GM19328 (cell line): ENCODE measurements at regions not wholly inside any gene's neighbourhood (a gene's known extent, or its start where the extent isn't known, plus 50 kb on each side); places are given as distances from the start of the nearest gene placed in this dataset.

ENCODE experiments used
- ATAC-seq: cut with Tn5 transposase; IDR thresholded peaks from one replicate; pipeline ENCODE4 v1.9.1; 2021; ENCODE audit warnings: mild to moderate bottlenecking, moderate library complexity; ENCODE audit not compliant: unreplicated experiment

DNA sequence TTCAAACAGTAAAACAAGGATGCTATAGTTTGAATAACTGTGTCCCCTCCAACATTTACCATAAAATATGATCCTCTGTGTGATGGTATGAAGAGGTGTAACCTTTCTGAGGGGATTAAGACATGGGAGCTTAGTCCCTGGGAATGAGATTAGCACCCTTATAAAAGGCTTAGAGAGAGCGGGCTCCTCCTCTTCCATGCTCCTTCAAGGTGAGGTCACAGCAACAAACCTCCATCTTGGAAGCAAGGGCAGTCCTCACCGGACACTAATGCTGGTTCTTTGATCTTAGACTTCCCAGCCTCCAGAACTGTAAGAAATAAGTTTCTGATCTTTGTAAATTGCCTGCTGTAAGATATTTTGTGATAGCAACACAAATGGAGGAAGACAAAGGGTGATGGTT lies 700.3 kb downstream of the TMEM182 start:
- ATAC-seq, result no peak

DNA sequence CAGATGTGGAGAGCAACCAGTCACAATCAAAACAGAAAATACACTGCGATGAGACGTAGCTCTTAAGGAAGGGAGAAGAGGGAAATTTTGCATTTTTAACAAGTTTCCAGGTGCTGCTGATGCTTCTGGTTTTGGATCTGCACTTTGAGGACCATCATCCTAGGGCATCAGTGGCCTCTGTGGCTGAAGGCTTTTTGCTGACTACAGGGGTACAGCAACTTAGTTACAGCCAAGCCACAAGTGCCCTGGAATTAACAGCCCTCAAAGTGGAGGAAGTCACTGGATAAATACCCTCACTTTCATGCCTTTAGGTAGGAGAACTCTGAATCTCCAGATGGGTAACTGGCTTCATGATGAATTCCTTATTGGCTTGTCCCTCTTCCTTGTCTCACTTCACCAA lies 700.9 kb downstream of the TMEM182 start:
- ATAC-seq, result no peak

DNA sequence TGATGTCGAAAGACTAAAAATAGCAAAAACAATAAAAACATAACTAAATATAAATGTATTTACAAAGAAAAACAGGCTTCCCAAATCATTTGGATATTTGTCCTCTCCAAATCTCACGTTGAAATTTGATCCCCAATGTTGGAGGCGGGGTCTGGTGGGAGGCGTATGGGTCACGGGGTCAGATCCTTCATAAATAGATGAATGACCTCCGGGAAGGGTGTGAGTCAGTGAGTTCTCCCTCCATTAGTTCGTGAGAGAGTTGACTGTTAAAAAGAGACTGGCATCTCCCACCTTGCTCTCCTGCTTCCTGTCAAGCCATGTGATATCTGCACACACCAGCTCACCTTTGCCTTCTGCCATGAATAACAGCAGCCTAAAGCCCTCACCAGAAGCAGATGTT lies 703.0 kb downstream of the TMEM182 start:
- no peak for ATAC-seq

DNA sequence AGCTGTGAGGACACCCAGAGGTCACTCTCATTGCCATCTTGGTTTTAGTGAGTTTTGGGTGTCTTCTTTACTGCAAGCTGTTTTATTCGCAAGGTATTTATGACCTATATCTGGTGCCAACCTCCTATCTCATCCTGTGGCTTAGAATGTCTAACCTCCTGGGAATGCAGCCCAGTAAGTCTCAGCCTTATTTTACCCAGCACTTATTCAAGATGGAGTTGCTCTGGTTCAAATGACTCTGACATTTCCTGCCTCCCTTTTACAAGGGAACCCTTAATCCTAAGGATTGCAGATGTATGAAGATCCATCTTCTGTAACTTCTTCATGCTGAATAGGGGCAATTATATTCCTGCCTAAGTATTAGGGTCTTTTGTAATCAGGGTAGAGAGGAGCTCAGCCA lies 708.0 kb downstream of the TMEM182 start:
- no peak for ATAC-seq

DNA sequence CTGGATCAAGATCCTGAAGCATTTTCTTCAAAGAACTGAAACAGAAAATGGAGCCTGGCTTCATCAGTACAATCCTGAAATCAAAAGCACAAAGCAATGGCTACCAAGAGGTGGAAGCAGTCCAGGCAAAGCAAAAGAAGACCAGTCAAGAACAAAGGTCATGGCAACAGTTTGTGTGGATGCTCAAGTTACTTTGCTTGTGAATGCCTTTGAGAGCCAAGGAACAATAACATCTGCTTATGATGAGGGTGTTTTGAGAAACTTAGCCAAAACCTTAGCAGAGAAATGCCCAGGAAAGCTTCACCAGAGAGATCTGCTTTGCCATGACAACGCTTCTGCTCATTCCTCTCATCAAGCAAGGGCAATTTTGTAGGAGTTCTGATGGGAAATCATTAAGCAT lies 723.1 kb downstream of the TMEM182 start:
- ATAC-seq, result no peak

DNA sequence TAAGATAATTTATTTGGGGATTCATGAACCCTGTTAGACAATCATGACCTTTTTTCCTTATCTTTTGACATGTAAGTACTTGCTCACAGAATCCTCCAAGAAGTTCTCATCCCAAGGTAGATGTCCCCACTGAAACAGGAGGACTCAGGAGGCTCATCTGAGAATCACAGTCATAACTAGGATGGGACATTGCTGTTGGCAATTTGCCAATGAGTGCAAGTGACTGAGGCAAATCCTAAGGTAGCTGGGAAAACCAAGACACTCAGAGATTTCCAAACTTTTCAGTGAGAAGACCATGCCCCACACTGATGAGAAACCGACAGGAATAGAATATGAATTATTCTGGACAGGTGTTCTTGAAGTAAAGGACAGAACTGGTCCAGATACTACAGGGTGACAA lies 735.0 kb downstream of the TMEM182 start:
- ATAC-seq, result no peak

DNA sequence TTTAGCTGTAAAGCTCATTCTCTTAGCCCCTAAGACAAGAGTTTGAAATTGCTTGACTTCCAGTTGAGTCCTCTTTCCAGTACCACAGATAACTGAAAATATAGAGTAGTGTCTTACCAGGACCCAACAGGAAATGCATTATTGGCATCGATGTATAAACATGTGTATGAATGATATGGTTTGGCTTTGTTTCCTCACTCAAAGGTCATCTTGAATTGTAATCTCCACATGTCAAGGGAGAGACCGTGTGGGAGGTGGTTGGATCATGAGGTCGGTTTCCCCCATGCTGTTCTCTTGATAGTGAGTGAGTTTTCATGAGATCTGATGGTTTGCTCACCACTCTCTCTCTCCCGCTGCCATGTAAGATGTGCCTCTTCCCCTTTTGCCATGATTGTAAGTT lies 745.0 kb downstream of the TMEM182 start:
- ATAC-seq, result no peak

DNA sequence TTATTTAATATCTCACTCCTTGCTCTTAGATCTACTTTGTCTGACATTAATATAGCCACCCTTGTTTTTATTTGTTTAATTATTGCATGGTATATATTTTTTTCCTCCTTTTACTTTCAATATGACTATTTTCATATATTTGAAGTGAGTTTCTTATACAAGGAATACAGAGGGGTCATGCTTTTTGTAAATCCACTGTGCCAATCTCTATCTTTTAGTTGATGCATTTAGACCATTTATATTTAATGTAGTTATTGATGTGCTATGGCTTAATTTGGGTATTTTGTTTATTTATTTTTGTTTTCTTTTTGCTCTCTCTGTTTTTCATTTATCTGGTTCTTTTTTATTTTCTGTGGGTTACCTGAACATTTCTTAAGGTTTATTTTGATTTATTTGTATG lies 750.6 kb downstream of the TMEM182 start:
- ATAC-seq, result no peak

DNA sequence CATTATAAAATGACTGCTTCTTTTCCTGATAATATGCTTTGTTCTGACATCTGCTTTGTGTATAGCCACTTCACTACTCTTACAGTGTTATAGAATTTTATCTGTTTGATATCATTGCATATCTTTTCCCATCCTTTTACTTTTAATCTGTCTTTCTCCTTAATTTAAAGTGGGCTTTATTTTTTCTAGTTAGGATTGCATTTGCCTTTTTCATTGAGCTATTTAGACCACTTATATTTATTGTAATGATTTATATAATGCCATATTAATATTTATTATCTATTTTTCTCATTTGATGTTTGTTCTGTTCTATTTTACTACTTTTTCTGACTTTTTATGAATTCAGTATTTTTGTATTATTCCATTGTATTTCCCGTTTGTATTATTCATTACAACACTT lies 758.7 kb downstream of the TMEM182 start:
- no peak for ATAC-seq

DNA sequence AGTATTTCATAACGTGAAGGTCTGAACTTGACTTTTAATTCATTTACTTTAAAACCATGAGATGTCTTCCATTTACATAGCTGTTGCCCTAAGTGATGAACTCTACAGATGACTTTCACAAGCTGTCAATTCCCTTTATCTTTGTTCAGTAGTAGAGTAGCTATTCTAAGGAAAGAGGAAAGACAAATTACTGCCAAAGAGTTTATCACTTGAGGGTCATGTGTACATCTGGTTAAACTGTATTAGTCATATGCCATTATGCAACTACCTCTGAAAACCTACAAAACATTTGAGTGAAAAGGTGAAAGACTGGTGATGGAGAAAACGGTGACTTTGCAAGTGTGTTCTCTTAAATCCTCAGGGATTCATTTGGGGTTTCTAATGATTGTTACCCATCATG lies 763.9 kb downstream of the TMEM182 start:
- ATAC-seq, result no peak

DNA sequence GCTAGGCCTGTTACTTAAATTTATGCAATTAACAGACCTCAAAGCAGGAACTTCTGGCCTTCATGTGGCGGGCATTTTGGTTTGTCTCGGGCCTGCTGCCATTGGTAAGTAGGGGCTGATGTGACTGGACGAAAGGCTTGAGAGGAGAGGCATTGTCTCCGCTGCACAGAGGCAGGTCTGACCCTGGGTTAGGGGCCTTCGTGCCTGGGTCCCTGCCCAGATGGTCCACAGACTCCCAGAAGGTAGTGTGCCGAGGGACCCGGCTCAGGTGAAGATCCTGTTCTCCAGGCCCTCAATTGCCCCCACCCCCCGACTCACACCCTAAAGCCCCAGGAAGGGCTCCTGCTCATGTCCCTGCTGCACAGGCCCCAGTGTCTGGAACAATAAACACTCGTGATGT lies 764.9 kb downstream of the TMEM182 start:
- ATAC-seq, result no peak

DNA sequence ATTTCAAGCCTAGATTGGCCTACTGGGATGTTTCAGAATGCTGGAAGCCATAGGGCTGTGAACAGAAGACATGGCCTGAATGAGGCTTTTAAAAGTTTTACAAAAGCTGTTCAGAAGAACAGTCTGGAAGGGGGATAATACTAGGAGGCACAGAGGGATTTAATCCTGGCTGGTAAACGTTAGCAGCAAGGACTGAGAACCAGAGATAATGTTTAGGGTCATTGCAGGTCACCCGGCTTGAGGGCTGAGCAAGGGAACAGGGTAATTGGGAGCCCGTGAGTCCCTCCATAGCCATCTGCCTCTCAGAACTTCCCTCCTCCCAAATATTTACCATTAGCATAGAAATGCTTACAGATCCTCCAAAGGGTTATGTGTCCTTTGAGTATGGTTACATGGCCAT lies 765.4 kb downstream of the TMEM182 start:
- ATAC-seq, result no peak

DNA sequence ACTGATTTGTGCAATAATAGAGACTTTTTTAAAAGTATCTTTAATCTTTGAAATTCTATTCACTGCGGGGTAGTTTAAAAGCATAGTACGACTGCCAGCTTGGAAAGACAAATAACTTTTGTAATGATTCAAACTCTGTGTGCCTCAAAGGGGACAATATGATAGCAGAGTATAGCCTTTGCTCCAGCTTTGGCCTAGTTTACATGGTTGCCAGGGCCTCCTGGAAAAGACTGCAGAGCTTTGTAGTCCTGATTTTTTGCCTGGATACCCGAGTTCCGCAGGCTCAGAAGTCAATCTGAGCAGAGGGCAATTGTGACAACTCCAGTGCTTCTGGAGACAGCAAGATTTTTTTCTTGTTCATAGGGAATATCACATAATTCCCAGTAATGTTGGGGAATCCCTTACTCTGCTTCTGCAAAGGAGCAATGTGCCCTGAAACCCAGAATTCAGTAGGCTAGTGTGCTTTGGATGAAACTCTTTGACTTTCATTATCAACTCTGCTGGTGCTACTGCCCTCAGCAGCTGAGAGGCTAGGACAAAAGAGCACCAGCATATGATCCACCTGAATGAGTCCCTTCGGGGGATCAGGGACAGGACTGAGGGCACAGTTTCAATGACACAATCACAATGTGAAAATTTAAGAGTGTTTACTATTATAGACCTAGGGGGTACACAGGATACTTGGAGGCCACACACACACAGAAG lies 768.1 kb downstream of the TMEM182 start:
- ATAC-seq, result no peak

DNA sequence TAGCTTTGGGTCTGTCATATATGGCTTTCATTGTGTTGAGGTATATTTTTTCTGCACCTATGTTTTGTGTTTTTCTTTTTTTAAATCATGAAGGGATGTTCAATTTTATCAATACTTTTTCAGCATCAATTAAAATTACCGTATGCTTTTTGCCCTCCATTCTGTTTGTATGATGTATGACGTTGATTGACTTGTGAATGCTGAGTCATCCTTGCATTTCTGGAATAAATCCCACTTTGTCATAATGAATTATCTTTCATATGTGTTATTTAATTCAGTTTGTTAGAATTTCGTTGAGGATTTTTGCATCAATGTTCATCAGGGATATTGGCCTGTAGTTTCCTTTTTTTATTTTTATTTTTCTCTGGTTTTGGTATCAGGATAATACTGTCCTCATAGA lies 790.9 kb downstream of the TMEM182 start:
- no peak for ATAC-seq

DNA sequence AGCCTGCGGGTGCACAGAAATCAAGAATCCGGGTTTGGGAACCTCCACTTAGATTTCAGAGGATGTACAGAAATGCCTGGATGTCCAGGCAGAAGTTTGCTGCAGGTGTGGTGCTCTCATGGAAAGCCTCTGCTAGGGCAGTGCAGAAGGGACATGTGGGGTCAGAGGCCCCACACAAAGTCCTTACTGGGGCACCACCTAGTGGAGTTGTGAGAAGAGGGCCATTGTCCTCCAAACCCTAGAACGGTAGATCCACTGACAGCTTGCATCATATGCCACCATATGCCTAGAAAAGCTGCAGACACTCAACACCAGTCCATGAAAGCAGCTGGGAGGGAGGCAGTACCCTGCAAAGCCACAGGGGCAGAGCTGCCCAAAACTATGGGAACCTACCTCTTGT lies 833.0 kb downstream of the TMEM182 start:
- ATAC-seq, result no peak

DNA sequence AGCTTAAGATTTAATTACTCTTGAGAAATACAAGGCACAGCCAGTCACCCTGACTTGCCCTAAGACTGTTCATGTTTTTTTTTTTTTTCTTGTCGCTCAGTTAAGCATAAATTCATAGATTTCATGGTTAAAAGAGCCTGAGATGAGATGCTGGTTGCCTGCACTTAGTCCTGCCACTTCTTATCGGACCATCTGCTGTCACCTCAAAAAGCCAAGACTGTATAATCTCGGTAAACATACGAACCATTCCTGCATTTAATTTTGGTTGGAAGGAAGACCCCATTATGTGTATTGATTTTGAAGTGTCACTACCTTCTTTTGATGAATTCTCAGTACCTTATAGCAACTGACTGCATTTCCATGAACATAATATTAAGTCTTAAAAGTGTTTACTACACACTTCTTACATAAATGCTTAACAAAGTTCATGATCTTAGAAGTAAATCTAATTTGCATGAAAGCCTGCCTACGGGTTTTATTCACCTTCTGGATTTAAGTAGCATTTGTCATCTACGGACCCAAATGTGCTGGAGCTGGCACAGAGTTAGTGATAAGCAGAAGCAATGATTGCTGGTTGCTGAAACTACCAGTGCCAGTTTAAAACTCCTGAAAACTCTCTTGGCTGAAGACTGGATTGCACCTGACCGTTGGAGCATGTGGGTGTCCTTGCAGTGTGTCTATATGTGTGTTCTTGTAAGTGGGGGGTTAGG lies 843.4 kb downstream of the TMEM182 start:
- no peak for ATAC-seq

DNA sequence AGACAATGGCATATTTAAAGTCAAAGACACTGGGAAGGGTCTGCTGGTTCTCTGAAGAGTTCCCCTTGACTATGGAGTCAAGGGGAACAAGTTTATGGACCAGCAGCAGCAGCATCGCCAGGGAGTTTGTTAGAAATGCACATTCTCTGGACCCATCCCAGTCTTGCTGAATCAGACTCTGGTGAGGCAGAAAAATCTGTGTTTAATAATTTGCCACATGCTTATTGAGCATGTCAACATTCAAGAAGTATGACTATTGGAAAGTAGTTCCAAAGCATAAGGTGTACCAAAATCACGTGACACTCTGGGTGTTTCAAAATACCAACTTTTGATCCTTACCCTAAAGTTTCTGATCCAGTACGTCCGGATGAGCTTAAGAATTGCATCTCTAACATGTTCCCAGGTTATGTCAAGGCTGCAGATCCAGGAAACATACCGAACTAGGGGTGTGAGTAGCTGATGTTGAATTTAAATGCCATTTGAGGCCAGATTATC lies 853.8 kb downstream of the TMEM182 start:
- no peak for ATAC-seq

DNA sequence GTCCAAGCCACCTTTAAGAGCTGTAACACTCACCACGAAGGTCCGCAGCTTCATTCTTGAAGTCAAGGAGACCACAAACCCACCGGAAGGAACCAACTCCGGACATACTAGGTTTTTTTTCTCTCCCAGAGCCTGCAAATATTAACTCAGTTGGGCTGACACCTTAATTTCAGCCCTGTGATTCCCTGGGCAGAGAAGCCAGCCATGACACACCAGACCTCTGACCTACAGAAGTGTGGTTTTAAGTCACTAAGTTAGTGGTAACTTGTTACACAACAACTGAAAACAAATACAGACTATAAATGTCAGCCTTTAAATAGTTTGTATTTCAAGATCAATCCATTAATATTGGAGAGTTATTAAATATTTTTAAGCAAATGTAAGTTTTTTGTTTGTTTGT lies 855.1 kb downstream of the TMEM182 start:
- ATAC-seq, result no peak

DNA sequence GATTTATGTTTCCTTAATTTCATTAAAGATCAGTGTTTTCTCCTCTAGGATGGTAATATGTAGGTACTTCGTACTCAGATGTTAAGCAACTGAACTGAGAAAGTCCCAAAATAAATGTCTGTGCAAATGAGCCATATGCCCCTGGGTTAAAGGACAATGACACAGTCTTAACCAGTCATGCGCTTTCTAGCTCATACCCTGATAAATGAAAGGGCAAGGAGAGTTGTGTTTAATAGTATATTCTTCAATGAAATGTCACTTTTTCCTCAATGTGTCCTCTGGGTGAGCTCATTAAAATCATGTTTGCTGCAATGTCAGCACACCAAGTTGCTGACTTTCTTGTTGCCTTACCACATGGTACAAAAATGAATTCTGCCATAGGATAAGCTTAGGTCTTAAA lies 856.3 kb downstream of the TMEM182 start:
- no peak for ATAC-seq

DNA sequence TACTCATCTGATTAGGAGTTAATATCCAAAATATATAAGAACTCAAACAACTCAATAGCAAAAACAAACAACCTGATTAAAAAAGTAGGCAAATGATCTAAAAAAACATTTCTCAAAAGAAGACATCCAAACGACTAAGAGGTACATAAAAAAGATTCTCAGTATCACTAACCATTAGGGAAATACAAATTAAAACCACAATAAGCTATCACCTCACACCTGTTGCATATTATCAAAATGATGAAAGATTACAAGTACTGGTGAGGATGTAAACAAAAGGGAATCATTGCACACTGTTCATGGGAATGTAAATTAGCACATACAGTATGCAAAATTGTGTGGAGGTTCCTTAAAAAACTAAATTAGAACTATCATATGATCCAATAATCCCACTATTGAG lies 865.5 kb downstream of the TMEM182 start:
- no peak for ATAC-seq

DNA sequence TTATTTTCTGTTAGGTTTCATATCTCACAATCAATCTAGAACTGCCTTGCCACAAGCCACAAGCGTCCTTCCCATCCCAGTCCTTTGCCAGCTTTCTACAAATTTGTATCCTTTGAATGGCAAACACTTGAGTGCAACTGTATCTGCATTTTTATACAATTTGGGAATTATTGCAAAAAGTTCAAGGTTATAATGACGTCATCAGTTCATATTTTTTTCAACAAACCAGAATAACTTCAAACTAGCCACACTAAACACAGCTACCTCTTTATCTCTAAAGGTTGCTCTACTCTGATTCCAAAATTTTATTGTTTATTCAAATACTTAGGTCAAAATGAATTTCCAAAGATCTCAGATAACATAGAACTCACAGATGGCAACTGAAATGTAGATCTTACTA lies 877.1 kb downstream of the TMEM182 start:
- ATAC-seq, result no peak

DNA sequence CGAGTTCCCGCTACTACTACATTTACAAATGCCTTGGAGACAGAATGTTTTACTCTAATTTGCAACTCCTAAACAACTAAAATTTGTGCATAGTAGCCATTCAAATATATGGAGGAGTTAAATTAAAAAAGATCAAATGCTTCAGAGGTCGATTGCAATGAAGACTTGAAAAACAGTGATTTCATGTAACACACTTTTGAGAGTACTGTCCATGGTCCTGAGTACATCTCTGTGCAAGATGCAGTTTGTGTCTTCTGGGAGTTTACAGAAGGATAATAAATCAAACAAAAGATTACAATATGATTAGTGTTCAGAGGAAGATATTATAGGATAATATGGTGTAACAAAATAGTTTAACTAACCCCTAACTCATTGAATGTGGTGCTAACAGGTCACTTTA lies 894.7 kb downstream of the TMEM182 start:
- ATAC-seq, result no peak

DNA sequence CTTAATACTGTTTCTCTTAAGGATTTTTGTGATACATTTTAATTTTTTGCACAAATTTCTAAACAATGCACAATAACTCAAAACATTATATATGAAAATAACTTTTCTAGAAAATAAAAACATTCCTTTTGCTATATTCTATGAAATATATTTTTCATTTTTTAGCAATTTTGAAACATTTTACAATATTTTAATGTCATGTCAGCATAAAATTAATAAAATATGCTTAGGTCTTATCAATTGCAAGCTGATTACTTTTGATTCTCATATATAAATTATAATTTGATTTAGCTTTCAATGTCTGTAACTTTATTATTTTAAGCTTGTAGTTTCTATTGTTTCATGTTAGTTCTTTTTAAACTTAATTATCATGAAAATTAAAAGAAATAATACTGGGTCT lies 898.7 kb downstream of the TMEM182 start:
- ATAC-seq, result no peak
